ENCODE measurements at regions not wholly inside any gene's neighbourhood (a gene's known extent, or its start where the extent isn't known, plus 50 kb on each side); places are given as distances from the start of the nearest gene placed in this dataset.

DNA sequence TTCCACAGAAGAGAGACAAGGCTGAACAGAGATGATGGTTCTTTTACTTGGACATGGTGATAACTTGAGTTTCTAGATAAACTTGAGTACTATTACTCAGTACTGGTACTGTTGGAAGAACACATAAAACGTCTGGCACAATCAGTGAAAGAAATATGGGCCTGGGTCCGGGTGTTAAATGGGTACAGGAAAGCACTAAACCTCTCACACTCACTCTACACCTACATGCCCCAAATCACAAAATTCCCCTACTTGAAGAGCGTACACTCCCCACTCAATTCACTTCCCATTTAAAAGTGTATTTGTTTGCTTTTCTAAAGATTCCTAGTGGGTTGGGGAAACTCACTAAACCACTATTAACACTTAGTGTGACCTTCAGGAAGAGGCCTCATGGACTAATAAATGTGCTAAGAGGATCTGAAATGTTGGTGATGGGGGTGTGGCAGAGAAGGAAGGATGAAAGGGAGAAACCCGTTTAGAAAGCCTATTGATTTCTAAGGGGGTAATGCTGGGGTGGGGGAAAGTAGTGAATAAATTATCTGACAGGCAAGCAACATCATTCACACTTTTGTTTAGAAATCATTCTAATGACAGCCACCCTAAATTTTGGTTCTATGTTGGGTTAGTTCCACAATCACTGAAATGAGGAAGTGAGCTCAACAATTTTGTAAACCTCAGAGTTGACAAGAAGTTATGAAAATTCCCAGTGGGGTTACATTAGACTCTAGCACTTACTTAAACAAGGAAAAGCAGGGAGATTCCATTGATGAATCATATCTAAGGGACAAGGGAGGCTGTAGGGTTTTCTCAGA lies 222.6 kb upstream of the MARCKS start:
- H3F3A ChIP-seq (replicated peaks; ENCODE audit: insufficient read depth) = peaks cover 30% of the 10 kb centered on the region
- DNase-seq = no peak
- no peak overlapping the region for H3K4me3 ChIP-seq (ENCODE audit: low read depth in 2 of 2, low read length in 1 of 2)
- H3K9ac ChIP-seq = no peak overlapping the region
- H3K27me3 ChIP-seq (ENCODE audit: insufficient read depth) = no peaks in the 10 kb centered on the region
- H3K79me2 ChIP-seq (ENCODE audit: insufficient read depth) = no peaks in the 10 kb centered on the region
- H3K27ac ChIP-seq (ENCODE audit: low read depth in 2 of 2, low read length in 1 of 2) = peak overlapping the region in 1 of 2 experiments; percentile 47; a peak in 2 of 4 replicates
- H3K36me3 ChIP-seq (replicated peaks in 1 of 2; ENCODE audit: control insufficient read depth in 1 of 2, insufficient read depth in 2 of 2, low read length in 1 of 2) = no peaks in the 10 kb centered on the region
- no peak overlapping the region for H3K4me2 ChIP-seq
- no peaks in the 10 kb centered on the region for H4K20me1 ChIP-seq (ENCODE audit: insufficient read depth)
- POLR2A ChIA-PET = no interaction called here
- TF ChIP-seq, protein P1, sequence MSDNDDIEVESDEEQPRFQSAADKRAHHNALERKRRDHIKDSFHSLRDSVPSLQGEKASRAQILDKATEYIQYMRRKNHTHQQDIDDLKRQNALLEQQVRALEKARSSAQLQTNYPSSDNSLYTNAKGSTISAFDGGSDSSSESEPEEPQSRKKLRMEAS (IDR thresholded peaks at IDR 0.05; ENCODE audit: low read depth) = no peak
- 0 out of 2 replicates have a peak, but pooled peaks have one; percentile 8 for TF ChIP-seq FOSL2 (IDR thresholded peaks at IDR 0.05; ENCODE audit: borderline replicate concordance, low read depth)
- TF ChIP-seq SIN3A (IDR thresholded peaks at IDR 0.05; ENCODE audit: borderline replicate concordance, low read depth, low read length) = no peak
- TF ChIP-seq, protein P2, sequence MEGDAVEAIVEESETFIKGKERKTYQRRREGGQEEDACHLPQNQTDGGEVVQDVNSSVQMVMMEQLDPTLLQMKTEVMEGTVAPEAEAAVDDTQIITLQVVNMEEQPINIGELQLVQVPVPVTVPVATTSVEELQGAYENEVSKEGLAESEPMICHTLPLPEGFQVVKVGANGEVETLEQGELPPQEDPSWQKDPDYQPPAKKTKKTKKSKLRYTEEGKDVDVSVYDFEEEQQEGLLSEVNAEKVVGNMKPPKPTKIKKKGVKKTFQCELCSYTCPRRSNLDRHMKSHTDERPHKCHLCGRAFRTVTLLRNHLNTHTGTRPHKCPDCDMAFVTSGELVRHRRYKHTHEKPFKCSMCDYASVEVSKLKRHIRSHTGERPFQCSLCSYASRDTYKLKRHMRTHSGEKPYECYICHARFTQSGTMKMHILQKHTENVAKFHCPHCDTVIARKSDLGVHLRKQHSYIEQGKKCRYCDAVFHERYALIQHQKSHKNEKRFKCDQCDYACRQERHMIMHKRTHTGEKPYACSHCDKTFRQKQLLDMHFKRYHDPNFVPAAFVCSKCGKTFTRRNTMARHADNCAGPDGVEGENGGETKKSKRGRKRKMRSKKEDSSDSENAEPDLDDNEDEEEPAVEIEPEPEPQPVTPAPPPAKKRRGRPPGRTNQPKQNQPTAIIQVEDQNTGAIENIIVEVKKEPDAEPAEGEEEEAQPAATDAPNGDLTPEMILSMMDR (IDR thresholded peaks at IDR 0.05) = no peak
- no peak for TF ChIP-seq NFIC (IDR thresholded peaks at IDR 0.05; ENCODE audit: borderline replicate concordance)
- TF ChIP-seq, protein P3, sequence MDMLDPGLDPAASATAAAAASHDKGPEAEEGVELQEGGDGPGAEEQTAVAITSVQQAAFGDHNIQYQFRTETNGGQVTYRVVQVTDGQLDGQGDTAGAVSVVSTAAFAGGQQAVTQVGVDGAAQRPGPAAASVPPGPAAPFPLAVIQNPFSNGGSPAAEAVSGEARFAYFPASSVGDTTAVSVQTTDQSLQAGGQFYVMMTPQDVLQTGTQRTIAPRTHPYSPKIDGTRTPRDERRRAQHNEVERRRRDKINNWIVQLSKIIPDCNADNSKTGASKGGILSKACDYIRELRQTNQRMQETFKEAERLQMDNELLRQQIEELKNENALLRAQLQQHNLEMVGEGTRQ (IDR thresholded peaks at IDR 0.05; ENCODE audit: borderline replicate concordance, low read depth, low read length) = no peak
- H3K9me3 ChIP-seq = no peaks in the 10 kb centered on the region
- peaks cover 9 to 27% of the 10 kb centered on the region in 2 experiments for H3K4me1 ChIP-seq (ENCODE audit: control insufficient read depth in 1 of 2, insufficient read depth in 2 of 2, low read depth in 1 of 2, low read length in 1 of 2)
- H3K9me2 ChIP-seq = no peaks in the 10 kb centered on the region
- CTCF ChIA-PET = no interaction called here
- WGBS (ENCODE audit: low lambda C conversion rate) = 75% methylated on average over 4 of the region's 4 CpGs
- no peak overlapping the region for H2AFZ ChIP-seq (ENCODE audit: low read depth)

DNA sequence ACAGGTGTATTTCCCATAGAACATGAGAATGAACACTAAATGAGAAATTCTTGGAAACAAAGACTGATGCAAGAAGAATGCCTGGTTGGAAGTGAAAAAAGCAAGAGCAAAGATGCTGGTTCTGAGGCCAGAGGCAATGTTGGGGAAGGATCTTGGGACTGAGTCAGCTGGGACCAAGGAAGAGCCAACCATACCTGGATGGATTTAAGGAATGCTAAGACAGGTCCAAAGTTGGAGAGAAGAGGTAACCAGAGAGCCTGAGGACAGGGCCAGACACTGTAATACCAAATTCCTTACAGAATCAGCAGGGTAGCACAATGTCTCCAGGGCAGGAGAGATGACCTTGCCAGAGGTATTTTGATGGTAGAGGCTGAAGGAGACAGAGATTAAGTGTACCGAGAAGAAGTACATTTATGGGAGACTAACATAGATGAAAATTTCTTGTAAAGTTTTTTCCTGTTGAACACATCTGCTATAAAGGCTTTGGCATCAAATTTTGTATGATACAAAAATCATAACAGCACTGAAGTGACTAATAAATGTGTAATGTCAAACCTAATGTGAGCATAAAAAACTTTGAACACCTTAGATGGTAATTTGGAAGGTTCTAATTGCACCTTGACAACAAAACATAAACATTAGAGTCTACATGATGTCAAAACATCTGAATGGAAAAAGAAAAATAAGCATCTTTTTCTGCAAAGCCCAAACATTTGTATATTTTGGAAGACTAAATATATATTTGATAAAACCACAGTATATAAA lies 221.7 kb upstream of the MARCKS start:
- Histone ChIP-seq H3K4me2 (no peak overlapping the region), H3K4me1 (ENCODE audit: control insufficient read depth in 1 of 2, insufficient read depth in 2 of 2, low read depth in 1 of 2, low read length in 1 of 2) (peaks cover 9 to 27% of the 10 kb centered on the region in 2 experiments)
- POLR2A ChIA-PET = no interaction called here
- TF ChIP-seq RCOR1 (IDR thresholded peaks at IDR 0.05; ENCODE audit: low read length) (no peak), EZH2phosphoT487 (IDR thresholded peaks at IDR 0.05; ENCODE audit: borderline replicate concordance, low read depth) (no peak), YY1 (IDR thresholded peaks at IDR 0.05; ENCODE audit: low read depth) (no peak), SIN3A (IDR thresholded peaks at IDR 0.05; ENCODE audit: borderline replicate concordance, low read depth, low read length) (no peak), GATA2 (CRISPR knock-in tag; IDR thresholded peaks at IDR 0.05) (no peak), POLR2AphosphoS5 (IDR thresholded peaks at IDR 0.05; ENCODE audit: low read depth, low read length) (no peak), FOXM1 (IDR thresholded peaks at IDR 0.05; ENCODE audit: low read depth) (no peak), TAF1 (IDR thresholded peaks at IDR 0.05; ENCODE audit: borderline replicate concordance, low read depth, low read length) (no peak)
- TF ChIP-seq, protein P1 (IDR thresholded peaks at IDR 0.05; ENCODE audit: low read depth) = no peak
- TF ChIP-seq, protein P4, sequence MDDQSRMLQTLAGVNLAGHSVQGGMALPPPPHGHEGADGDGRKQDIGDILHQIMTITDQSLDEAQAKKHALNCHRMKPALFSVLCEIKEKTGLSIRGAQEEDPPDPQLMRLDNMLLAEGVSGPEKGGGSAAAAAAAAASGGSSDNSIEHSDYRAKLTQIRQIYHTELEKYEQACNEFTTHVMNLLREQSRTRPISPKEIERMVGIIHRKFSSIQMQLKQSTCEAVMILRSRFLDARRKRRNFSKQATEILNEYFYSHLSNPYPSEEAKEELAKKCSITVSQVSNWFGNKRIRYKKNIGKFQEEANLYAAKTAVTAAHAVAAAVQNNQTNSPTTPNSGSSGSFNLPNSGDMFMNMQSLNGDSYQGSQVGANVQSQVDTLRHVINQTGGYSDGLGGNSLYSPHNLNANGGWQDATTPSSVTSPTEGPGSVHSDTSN (IDR thresholded peaks at IDR 0.05) = no peak
- TF ChIP-seq, protein P2 (IDR thresholded peaks at IDR 0.05) = no peak

More for the DNA sequence above, 221.7 kb upstream of the MARCKS start:
- Histone ChIP-seq H3K36me3 (replicated peaks in 1 of 2; ENCODE audit: control insufficient read depth in 1 of 2, insufficient read depth in 2 of 2, low read length in 1 of 2) (no peaks in the 10 kb centered on the region), H3K4me3 (ENCODE audit: low read depth in 2 of 2, low read length in 1 of 2) (no peak overlapping the region), H3K9ac (no peak overlapping the region), H2AFZ (ENCODE audit: low read depth) (no peak overlapping the region), H3K9me2 (no peaks in the 10 kb centered on the region), H3F3A (replicated peaks; ENCODE audit: insufficient read depth) (peaks cover 30% of the 10 kb centered on the region), H3K27ac (ENCODE audit: low read depth in 2 of 2, low read length in 1 of 2) (peak overlapping the region in 1 of 2 experiments; percentile 47; a peak in 2 of 4 replicates), H3K79me2 (ENCODE audit: insufficient read depth) (no peaks in the 10 kb centered on the region), H3K27me3 (ENCODE audit: insufficient read depth) (no peaks in the 10 kb centered on the region), H4K20me1 (ENCODE audit: insufficient read depth) (no peaks in the 10 kb centered on the region), H3K9me3 (no peaks in the 10 kb centered on the region)
- no peak for DNase-seq
- CTCF ChIA-PET = interaction anchor here (0.8 kb wide), 1 partner anchor 9 kb away, joined by 3 read pairs; no protein-coding TSS in a partner anchor
- 85% methylated on average over 1 of the region's 1 CpG for WGBS (ENCODE audit: low lambda C conversion rate)

Measured in SK-N-SH (cell line).